ENCODE measurements at regions not wholly inside any gene's neighbourhood (a gene's known extent, or its start where the extent isn't known, plus 50 kb on each side); places are given as distances from the start of the nearest gene placed in this dataset.

GRCh38 chr3:17793542-17794195 is 51.2 kb upstream of the TBC1D5 start:
- H3K36me3 Mint-ChIP-seq (ENCODE audit: low read depth): no peaks in the 10 kb centered on the region
- H3K9me3 Mint-ChIP-seq: peaks cover 11% of the 10 kb centered on the region
- DNase-seq (ENCODE audit: low read depth, low spot score): no peak
- no peaks in the 10 kb centered on the region for H3K27me3 Mint-ChIP-seq (ENCODE audit: low read depth)
- H3K4me1 Mint-ChIP-seq: no peaks in the 10 kb centered on the region
- no peak for TF ChIP-seq CTCF (conservative IDR thresholded peaks at IDR 0.05)
- no peak overlapping the region for H3K27ac Mint-ChIP-seq (ENCODE audit: unreplicated experiment)
- no peak overlapping the region for H3K4me3 Mint-ChIP-seq
